DND-41 (cell line): ENCODE measurements at regions not wholly inside any gene's neighbourhood (a gene's known extent, or its start where the extent isn't known, plus 50 kb on each side); places are given as distances from the start of the nearest gene placed in this dataset.

Source experiments
- ATAC-seq: fragments of 200-7000 bp; cut with Tn5 transposase; 3 replicates; pipeline ENCODE4 v1.9.1; 2021; ENCODE audit warnings: low read depth; ENCODE audit not compliant: insufficient read depth
- DNase-seq: peaks from one replicate; pipeline ENCODE4 v3.0.0-alpha.2; 2020
- H2AFZ ChIP-seq: 2 replicates; pipeline ENCODE4 v1.6.0; 2012; ENCODE audit warnings: low read depth, low read length
- H3K27ac ChIP-seq: 2 replicates; pipeline ENCODE4 v1.5.1; 2012; ENCODE audit warnings: low read length, inconsistent platforms
- H3K27me3 ChIP-seq: fragments of 200-600 bp; sonication (generic); 2 replicates; pipeline ENCODE4 v1.6.0; 2012; ENCODE audit warnings: low read length, mild to moderate bottlenecking, inconsistent platforms; ENCODE audit not compliant: insufficient read depth, poor library complexity
- H3K36me3 ChIP-seq: 2 replicates; pipeline ENCODE4 v1.5.1; 2012; ENCODE audit warnings: low read length, inconsistent platforms; ENCODE audit not compliant: insufficient read depth
- H3K4me1 ChIP-seq: 2 replicates; pipeline ENCODE4 v1.5.1; 2012; ENCODE audit warnings: mild to moderate bottlenecking, low read length; ENCODE audit not compliant: insufficient read depth
- H3K4me2 ChIP-seq: 2 replicates; pipeline ENCODE4 v1.6.0; 2012; ENCODE audit warnings: mild to moderate bottlenecking, moderate library complexity, low read length, inconsistent platforms; ENCODE audit not compliant: insufficient read depth
- H3K4me3 ChIP-seq, 2 experiments: fragments of 200-600 bp in 1 of 2; shearing (Covaris generic) in 1 of 2; 2 replicates each; pipeline ENCODE4 v1.5.1; 2012 to 2016; ENCODE audit warnings: inconsistent platforms in 2 of 2, low read length in 2 of 2, mild to moderate bottlenecking in 2 of 2, low read depth in 1 of 2, moderate library complexity in 1 of 2
- H3K79me2 ChIP-seq: 2 replicates; pipeline ENCODE4 v1.6.0; 2012; ENCODE audit warnings: low read length, inconsistent platforms; ENCODE audit not compliant: insufficient read depth
- H3K9ac ChIP-seq: 2 replicates; pipeline ENCODE4 v1.6.0; 2012; ENCODE audit warnings: low read depth, mild to moderate bottlenecking, inconsistent platforms, low read length, moderate library complexity
- H3K9me3 ChIP-seq: 2 replicates; pipeline ENCODE4 v1.5.1; 2012; ENCODE audit warnings: low read length, moderate library complexity, mild to moderate bottlenecking, inconsistent platforms; ENCODE audit not compliant: insufficient read depth, severe bottlenecking
- H4K20me1 ChIP-seq: 2 replicates; pipeline ENCODE4 v1.6.0; 2012; ENCODE audit warnings: low read length; ENCODE audit not compliant: insufficient read depth
- CTCF ChIP-seq: IDR thresholded peaks from 2 replicates; pipeline ENCODE4 v1.5.1; 2012; ENCODE audit warnings: borderline replicate concordance, low read length, moderate library complexity, mild to moderate bottlenecking; ENCODE audit not compliant: poor library complexity, severe bottlenecking; ENCODE audit errors: extremely low read depth
- EZH2 ChIP-seq: IDR thresholded peaks from 3 replicates; pipeline ENCODE4 v1.6.1; 2012; ENCODE audit warnings: borderline replicate concordance, low read depth, mild to moderate bottlenecking, moderate library complexity, low read length, inconsistent platforms; ENCODE audit not compliant: severe bottlenecking

GRCh38 chr6:93940381-93940780, 521.0 kb upstream of the EPHA7 start:
- H3K4me1 ChIP-seq = no peaks in the 10 kb centered on the region
- no peak overlapping the region for H3K9ac ChIP-seq
- H3K27ac ChIP-seq = no peak overlapping the region
- no peaks in the 10 kb centered on the region for H3K36me3 ChIP-seq
- H3K4me3 ChIP-seq = no peak overlapping the region
- TF ChIP-seq CTCF (no peak), EZH2 (no peak)
- no peaks in the 10 kb centered on the region for H3K79me2 ChIP-seq
- H3K27me3 ChIP-seq = no peaks in the 10 kb centered on the region
- no peak overlapping the region for H3K4me2 ChIP-seq
- H3K9me3 ChIP-seq = no peaks in the 10 kb centered on the region
- no peaks in the 10 kb centered on the region for H4K20me1 ChIP-seq
- H2AFZ ChIP-seq = no peak overlapping the region
- DNase-seq = no peak
- ATAC-seq = no peak

- TF ChIP-seq CTCF (no peak), EZH2 (no peak)
- no peaks in the 10 kb centered on the region for H3K9me3 ChIP-seq
- no peak overlapping the region for H3K4me2 ChIP-seq
- no peaks in the 10 kb centered on the region for H3K79me2 ChIP-seq
- no peaks in the 10 kb centered on the region for H3K4me1 ChIP-seq
- no peak for ATAC-seq
- no peaks in the 10 kb centered on the region for H3K27me3 ChIP-seq
- H3K9ac ChIP-seq = no peak overlapping the region
- no peak overlapping the region for H2AFZ ChIP-seq
- H4K20me1 ChIP-seq = no peaks in the 10 kb centered on the region
- no peaks in the 10 kb centered on the region for H3K36me3 ChIP-seq
- H3K4me3 ChIP-seq = no peak overlapping the region
- no peak for DNase-seq
- H3K27ac ChIP-seq = no peak overlapping the region
Observed at GRCh38 chr6:93932175-93932574, 512.8 kb upstream of the EPHA7 start.

- Histone ChIP-seq H3K27me3 (no peaks in the 10 kb centered on the region), H3K4me3 (no peak overlapping the region), H3K4me2 (no peak overlapping the region), H3K9me3 (no peaks in the 10 kb centered on the region), H4K20me1 (no peaks in the 10 kb centered on the region), H3K27ac (no peak overlapping the region), H3K36me3 (no peaks in the 10 kb centered on the region), H2AFZ (no peak overlapping the region), H3K79me2 (no peaks in the 10 kb centered on the region), H3K9ac (no peak overlapping the region), H3K4me1 (no peaks in the 10 kb centered on the region)
- DNase-seq (no peak), ATAC-seq (no peak)
- TF ChIP-seq CTCF (no peak), EZH2 (no peak)
Observed at GRCh38 chr6:93927731-93928130, 508.4 kb upstream of the EPHA7 start.

- no peaks in the 10 kb centered on the region for H3K79me2 ChIP-seq
Observed at GRCh38 chr6:93919365-93919764, 500.0 kb upstream of the EPHA7 start.

More at GRCh38 chr6:93919365-93919764, 500.0 kb upstream of the EPHA7 start:
- no peak for ATAC-seq
- H3K36me3 ChIP-seq = no peaks in the 10 kb centered on the region
- no peak overlapping the region for H3K4me3 ChIP-seq
- no peaks in the 10 kb centered on the region for H3K27me3 ChIP-seq
- no peaks in the 10 kb centered on the region for H4K20me1 ChIP-seq
- no peak overlapping the region for H2AFZ ChIP-seq
- no peak overlapping the region for H3K9ac ChIP-seq
- no peak overlapping the region for H3K4me2 ChIP-seq
- no peak for DNase-seq
- H3K4me1 ChIP-seq = no peaks in the 10 kb centered on the region
- no peak overlapping the region for H3K27ac ChIP-seq
- H3K9me3 ChIP-seq = no peaks in the 10 kb centered on the region
- TF ChIP-seq CTCF = no peak
- no peak for TF ChIP-seq EZH2
